ENCODE measurements at regions not wholly inside any gene's neighbourhood (a gene's known extent, or its start where the extent isn't known, plus 50 kb on each side); places are given as distances from the start of the nearest gene placed in this dataset.

DNA sequence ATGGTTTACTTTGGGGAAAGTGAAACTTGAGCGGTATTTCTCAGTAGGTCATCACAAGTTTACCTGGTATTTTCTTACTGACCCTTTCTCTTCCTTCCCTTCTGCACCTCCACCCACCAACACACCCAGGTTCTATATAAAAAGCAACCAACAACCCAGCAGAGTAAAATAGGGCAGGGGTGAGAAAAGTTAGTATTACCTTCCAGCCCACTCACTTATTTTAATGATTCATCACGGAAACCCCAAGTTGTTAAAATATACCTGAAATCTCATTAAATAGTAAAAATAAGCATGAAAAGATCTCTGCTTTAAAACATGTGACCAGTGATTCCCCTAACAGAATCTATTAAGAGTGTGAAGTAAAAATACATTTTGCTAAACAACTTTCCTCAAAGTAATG lies 306.1 kb downstream of the ZEB2 start:
- no peak for DNase-seq (ENCODE audit: low spot score)

DNA sequence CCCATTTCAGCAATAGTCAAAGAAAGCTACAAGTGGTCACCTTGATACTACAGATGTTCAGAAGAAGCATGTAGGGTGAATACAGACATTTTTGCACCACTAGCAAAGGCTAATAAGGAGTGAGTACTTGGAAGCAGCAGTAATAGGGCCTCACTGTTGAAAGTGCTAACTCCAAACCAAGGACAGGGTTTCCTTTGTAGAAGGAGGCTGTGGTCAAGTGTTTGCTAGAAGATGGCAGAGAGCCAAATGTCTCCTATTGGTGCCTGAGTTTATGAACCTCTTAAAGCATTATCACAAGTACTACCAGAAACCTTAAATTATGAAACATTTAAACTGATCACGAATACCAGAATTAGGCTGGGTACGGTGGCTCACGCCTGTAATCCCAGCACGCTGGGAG lies 308.1 kb downstream of the ZEB2 start:
- no peak for DNase-seq (ENCODE audit: low spot score)

DNA sequence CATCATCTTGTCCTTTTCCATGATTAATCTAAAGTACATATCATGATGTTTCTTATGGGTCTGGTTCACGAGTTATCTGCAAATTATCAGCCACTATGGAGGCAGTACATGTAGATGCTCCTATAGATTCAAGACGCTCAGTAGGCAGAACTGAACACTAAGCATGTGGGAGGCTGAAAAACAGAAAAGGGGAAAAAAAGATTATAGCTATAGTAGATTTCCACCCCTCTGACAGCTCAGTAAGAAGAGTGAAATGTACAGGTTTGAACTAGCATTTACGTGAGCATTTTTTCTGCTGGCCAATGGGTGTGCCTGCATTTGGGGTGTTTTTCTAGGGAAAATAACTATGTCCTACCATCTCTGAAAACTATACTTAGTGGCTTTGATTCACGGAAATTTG lies 308.9 kb downstream of the ZEB2 start:
- no peak for DNase-seq (ENCODE audit: low spot score)

DNA sequence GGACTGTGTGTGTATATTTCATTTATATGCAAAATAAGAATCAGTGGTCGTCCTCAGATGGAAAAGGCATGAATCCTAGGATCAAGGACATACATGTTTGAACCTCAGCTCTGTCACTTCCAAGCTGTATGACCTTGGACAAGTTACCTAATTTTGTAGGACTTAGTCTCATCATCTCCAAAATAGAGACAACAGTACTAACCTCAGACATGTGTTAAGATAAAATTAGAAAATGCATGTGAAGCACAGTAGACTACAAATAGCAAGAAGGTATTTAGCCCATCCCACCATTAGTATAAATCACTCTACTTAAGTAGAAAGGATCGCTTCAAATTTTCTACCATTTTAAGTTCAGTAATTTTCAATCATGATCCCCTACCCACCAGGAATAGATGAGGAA lies 309.8 kb downstream of the ZEB2 start:
- DNase-seq (ENCODE audit: low spot score) = no peak

DNA sequence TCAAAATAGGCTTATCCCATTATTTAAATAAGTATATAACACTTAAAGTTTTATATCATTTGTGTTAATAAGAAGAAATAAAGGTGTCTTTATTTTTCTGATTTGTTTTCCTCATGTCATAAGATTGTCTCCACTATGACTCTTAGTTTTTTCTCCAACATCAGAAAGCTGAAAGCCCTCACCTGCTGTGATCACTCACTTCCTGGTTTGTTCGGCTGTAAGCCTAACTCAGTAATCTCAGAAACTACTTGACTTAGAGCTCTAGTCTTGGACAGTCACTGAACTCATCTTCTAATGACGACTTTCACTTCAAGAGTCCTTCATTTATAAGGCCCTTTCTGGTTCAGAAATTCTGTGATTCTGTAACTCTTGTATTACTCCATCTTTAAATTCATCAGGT lies 311.0 kb downstream of the ZEB2 start:
- DNase-seq (ENCODE audit: low spot score) = no peak

DNA sequence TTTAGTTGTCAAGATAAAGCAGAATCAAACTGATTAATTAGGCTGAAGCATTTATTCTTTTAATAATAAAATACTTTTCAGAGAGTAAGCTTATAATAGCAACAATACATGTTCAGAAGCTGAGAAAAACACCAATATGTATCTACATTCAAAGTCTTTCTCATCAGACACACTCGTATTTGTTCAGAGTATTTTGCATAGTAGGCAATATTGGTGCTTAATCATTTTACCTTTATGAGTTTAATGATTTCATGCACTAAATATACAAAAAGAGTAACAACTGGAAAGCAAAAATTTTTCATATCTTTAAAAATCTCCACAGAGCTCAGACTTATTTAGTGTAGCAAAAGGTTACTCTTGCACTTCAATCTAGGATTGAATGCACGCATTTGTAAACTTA lies 313.9 kb downstream of the ZEB2 start:
- DNase-seq (ENCODE audit: low spot score) = no peak

DNA sequence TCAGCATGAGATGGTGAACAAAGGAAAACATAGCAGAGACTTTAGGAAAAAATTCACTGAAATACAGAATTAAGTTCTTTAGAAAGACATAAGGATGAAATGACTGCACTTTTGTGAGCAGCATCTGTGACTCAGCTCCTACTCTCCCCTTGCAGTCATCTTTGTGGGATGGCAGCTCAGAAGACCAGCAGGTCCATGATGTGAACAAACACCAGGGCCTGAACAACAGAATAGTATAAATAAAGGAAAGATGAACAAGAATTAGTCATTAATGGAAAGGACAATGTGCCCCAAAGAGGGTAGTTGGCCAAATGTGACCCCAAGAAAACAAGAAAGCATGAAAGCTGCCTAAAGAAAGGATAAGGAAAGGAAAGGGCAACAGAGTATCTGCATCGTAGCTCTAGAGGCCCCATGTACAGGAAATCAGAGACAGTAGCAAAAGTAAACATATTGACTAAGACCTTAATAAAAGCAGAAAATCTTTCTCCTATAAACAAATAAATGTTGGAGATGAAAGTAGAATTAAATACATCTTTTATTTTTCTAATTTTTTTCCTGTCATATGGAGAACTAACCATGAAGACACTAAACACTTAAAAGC lies 318.0 kb downstream of the ZEB2 start:
- no peak for DNase-seq (ENCODE audit: low spot score)

DNA sequence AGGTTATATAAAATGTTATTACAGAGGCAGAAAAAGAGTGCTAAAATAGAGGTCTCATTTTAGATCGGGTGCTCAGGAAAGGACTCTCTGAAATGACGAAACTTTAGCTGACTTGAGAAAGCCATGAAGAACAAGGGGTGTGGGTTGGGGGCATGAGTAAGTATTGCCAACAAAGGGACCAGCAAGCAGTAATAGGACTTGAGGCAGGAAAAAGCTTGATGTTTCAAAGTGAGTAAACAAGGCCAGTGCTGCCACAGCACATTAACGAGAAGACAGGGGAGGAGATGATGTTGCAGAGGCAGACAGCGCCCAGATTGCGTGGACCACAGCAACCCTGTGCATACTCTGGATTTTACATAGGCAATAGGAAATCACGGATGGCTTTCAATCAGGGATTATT lies 318.8 kb downstream of the ZEB2 start:
- DNase-seq (ENCODE audit: low spot score) = no peak

DNA sequence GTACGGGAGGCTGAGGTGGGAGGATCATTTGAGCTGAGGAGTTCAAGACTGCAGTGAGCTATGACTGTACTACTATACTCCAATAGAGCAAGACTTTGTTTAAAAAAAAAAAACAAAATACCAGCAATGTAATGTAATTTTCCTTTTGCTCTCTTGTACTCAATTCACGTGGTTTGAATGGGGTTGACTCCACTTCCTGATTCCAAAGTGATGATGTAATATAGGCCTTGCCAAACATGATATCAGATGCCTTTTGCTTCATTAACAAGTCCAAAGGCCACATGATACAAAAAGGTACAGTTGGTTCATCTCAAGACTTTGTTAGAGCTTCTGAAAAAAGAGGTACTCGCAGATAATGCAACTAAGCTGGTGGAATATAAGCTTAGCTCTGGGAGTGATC lies 321.8 kb downstream of the ZEB2 start:
- DNase-seq (ENCODE audit: low spot score) = no peak

DNA sequence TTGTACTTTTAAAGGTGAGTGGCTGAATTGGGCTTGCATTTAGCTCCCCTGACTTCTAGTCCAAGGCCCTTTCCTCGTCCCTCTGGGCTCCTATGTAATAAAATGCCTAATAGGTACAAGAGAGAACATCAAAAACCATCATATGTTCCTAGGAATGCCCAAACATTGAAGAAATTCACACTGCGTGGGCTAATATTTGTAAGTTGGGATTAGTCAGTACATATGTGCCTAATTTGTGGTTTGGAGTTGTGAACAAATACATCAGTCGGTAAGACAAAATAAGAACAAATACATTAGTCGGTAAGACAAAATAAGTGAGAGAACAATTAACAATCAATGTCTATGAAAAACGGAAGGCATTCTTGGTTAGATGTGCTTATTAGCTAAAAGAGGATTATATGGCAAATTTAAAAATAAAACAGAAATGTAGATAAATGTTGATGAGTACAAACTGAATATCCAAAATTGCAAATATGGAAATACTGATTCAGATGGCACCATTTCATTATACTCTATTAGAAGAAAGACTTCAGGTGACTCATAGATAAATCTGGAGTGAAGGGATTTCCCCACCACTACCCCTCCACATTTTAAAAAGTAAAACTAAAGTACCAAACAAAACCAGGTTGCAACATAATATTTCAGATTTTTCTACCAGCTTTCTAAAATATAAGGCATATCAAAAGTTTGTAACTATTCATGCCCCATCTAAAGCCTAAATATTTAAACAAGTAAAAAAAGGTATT lies 325.4 kb downstream of the ZEB2 start:
- no peak for DNase-seq (ENCODE audit: low spot score)

DNA sequence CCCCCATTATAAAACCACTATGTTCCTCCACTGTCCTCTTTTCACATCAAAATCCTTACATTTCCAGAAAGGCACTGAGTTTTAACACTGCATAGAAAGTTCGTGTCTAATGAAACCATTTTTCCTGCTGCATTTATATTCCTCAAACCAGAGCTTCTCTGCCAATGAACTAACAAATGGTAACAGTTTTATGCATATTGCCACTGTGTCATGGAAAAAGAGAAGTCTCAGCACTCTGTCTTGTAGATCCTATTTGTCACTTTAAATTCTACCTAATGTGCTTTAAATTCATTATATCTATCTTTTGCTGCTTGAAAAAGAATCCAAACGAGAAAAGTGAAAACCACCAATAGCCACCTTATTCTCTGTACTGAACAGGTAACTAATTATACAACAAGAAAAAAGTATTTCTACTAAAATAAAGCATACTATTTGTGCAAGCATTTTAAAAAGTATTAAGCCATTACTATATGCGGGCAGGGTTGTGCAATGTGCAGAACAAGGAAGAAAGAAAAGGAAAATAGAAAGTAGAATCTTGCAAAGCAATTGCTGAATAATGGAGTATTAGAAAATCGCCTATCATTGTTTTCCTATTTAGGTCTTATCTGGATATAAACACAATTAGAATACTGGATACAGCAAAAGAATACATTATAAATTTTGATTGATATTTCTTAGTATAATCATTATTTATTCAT lies 328.9 kb downstream of the ZEB2 start:
- DNase-seq (ENCODE audit: low spot score) = no peak

DNA sequence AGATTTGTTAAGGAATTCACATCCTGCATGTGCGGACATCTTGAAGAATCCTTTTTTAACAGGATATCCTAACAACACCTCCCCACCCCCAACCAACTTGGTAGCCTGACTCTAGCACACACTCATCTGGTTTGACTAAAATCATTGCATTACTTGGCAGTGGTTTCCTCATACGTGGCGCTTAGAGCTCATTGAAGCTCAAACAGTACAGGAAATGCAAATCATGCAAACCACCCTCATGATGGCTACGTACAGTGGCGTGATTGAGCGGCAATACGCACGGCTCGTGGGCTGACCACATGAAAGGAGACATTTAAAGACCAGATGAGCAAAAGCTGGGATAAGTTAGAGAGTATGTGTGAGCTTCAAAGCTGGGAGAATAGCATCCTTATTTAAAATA lies 336.2 kb downstream of the ZEB2 start:
- DNase-seq (ENCODE audit: low spot score) = no peak

DNA sequence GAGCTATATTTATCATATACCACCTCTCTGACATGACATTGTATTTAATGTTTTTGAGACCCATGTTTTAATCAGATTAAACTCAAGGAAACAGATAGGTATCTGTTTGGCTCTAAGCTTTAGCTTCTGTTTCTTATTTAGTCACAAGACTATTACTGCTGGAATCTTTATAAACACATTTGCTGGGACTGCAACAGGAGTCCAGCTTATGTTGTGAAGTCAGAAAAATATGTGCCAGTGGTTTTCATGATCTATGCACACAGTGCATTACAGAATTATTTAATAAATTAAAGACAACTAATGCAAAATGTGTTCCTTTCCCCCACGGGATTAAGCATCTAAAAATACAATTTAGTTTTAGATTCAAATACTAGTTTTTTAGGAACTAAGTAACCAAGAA lies 338.9 kb downstream of the ZEB2 start:
- DNase-seq (ENCODE audit: low spot score) = no peak

DNA sequence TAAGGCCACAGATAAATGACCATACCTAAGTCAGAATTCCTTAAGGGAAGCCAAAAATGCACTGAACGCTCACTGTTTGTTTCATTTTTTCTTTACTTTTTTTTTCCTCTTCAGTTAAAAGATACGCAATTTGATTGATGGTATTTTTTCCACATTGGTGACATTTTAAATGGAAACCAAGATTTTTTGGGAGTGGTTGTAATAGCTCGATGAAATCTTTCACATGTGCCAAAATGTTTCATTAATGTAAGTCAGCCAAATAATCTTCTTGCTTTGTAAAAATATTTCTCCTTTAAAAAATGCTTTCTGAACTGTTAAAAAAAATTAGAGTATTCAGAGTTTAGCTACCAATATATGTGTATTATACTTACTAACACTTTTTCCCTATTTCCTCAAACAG lies 339.8 kb downstream of the ZEB2 start:
- no peak for DNase-seq (ENCODE audit: low spot score)

DNA sequence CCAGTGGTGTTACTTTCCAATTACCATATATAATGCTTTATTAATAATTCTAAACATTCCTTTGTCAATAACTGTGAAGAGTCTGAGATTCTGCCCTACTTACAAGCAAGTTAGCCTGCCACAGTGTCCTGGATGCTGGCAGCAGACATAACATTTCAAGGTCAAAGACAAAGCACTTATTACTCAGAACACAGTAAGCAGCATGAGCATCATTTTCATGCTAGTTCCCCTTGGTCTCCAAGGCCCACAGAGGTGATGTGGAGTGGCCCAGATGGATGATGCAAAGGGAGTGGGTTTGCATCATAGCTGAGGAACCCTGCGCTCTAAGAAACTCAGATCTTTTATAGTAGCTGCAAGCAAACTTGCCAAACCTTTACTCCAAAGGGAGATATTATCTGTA lies 349.7 kb downstream of the ZEB2 start:
- no peak for DNase-seq (ENCODE audit: low spot score)

DNA sequence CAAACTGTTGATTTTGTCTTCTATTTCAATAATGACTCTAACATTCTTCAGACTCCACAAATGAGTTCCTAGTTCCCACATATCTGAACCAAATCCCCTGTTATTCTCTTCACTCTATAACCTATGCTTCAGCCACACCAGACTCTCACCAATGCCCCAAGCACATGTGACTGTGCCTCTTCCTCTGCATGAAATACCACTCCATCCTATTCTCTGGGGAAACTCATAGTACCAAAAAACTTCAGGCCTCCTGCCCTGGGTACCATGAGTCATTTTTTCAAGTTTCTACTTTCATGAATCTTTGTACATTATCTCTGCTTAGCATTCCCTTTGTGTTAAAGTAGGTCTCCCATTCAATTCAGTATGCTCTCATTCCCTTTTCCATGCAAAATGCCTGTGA lies 353.2 kb downstream of the ZEB2 start:
- DNase-seq (ENCODE audit: low spot score) = no peak

DNA sequence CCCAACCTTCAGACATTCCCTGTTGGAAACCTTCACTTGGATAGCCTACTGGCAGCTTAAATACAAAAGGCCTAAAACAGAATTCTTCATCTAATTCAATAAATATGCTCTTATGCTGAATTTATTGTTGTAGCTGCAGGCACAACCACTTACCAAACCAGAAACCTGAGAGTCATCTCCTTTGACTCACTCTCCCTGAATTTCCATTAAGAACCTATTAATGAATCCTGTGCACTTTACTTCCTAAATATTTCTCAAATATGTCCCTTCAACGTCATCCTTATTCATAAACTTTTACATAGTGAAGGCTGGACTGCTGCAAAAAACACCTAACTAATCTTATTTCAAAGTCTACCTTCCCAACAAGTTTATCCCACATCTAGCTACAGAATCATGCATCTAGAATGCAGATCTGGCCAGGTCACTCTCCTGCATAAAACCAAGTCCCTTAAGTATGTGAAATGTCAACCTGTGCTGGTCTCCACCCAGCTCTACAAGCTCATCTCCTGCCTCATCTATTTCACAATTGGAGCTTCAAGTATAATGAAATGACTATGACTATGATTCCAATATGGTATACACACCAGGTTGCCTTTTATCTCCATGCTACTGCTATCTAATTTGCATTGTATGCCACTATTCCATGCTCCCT lies 354.2 kb downstream of the ZEB2 start:
- DNase-seq (ENCODE audit: low spot score) = no peak

DNA sequence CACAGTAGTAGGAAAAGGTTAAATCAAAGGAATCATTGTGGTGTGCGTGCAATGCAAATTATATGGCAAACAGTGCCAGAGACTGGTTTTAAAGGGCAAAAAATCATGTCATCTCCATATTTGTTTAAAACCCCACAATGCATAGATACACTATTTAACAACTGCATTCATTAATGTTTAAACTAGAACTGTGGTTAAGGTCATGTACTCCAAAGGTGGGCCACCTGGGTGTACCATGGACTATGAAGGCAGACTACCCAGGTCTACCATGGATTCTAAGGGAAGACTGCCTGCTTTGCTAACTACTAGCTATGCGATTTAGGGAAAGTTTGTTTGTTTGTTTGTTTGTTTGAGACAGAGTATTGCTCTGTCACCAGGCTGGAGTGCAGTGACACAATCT lies 356.3 kb downstream of the ZEB2 start:
- DNase-seq (ENCODE audit: low spot score) = no peak

DNA sequence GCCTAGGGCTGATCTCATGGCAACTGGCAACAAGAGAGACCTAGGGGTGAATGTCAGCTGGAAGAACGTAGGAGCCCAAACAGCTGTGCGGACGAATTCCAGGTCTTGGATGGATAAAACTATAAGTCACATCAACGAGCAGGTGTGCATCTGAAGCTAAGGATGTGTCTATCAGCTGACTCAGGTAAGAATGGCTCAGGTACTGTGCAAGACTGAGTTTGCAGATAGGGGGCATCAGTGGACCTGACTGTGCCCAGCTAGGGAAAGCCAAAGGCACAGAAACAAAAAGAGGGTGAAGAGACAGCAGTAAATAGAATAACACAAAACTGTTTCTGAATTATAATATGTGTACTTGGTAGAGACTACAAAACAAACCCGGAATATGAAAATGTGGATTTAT lies 357.3 kb downstream of the ZEB2 start:
- peak; percentile 57 for DNase-seq (ENCODE audit: low spot score)

DNA sequence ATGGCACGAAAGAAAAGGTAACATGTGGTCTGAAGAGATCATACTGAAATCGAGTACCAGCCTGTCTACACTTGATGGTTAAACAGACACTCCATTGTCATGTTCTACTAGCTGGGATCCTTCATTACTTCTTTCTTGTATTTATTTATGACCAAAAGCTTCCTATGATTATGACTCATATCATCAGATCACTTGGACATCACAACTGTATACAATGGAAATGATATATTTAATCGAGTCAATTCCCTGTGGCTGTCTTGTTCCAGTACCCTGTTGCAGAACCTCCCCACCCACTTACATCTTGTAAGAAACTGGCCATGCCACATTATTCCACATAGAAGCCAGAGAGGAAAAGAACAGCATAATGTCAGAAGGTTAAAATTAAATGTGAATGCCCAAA lies 358.9 kb downstream of the ZEB2 start:
- DNase-seq (ENCODE audit: low spot score) = no peak

DNA sequence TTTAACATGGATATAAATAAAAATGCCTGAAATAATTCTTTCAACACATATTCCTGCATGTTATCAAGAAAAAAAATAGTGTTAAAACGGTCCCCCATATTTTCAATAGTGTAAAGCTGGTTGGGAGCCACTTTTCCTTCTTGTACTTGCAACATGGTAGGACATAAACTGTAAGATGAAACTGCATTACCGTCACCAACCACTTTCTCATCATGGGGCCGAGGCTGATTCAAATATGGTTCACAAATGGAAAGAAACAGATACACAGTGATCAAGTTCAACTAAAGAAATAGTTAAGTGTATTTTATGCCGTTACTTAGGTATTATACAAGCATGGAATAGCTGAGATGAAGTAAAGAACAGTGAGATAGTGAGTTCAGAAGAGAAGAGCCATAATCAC lies 360.7 kb downstream of the ZEB2 start:
- no peak for DNase-seq (ENCODE audit: low spot score)

DNA sequence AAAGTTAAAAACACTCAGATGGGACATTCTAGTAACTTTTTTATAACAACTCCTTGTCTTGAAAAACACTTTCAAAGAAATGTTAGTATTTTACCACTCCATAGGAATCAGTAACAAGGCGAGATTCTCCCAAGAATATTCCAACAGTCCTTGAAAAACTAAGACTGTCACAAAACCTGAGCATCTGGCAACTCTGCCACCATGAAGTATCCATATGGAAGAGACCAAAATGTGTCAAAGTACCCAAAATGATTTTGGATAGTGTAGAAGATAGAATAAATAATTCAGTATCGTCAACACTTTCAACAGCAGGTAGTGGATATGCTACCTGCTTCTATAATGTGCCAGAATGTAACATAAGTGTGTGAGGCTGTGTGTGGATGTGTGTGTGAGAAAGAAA lies 361.8 kb downstream of the ZEB2 start:
- no peak for DNase-seq (ENCODE audit: low spot score)
